ENCODE measurements at regions not wholly inside any gene's neighbourhood (a gene's known extent, or its start where the extent isn't known, plus 50 kb on each side); places are given as distances from the start of the nearest gene placed in this dataset.

DNA sequence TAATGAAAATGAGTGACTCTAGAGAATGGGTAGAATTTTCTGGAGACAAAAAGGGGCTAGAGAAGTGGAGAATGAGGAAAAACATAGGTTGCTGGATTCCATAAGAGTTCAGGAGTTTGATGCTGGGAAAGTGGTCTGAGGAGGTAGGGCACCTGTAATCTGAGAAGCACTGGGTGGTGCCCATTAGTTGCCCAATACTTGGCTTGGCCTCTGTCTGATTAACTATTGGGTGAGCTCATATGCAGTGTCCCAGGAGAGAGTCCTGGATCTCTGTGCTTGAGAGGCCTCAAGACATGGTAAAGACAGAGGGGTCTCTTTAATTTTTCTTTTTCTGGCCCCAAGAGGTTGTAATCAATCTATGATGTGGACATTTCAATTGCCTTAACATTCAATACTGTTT lies 390.1 kb downstream of the TDRD3 start (continued):
- TF ChIP-seq TAF7 (optimal IDR thresholded peaks at IDR 0.05; ENCODE audit: borderline replicate concordance, low read depth, low read length) (no peak), KDM1A (IDR thresholded peaks at IDR 0.05; ENCODE audit: borderline replicate concordance, low read length) (no peak), TBP (IDR thresholded peaks at IDR 0.05; ENCODE audit: low read depth, low read length) (no peak), NRF1 (IDR thresholded peaks at IDR 0.05; ENCODE audit: low read depth, low read length) (no peak)
